HUES64 (cell line): ENCODE measurements at regions not wholly inside any gene's neighbourhood (a gene's known extent, or its start where the extent isn't known, plus 50 kb on each side); places are given as distances from the start of the nearest gene placed in this dataset.

Source experiments
- H3K27ac ChIP-seq: 2 replicates; pipeline ENCODE4 v1.7.0; 2013; ENCODE audit warnings: low read depth, low read length, inconsistent platforms
- H3K27me3 ChIP-seq: 2 replicates; pipeline ENCODE4 v1.6.1; 2013; ENCODE audit warnings: mild to moderate bottlenecking, low read length; ENCODE audit not compliant: insufficient read depth
- H3K36me3 ChIP-seq: 2 replicates; pipeline ENCODE4 v1.6.1; 2013; ENCODE audit warnings: mild to moderate bottlenecking, low read length; ENCODE audit not compliant: insufficient read depth
- H3K4me1 ChIP-seq: 2 replicates; pipeline ENCODE4 v1.6.1; 2013; ENCODE audit warnings: mild to moderate bottlenecking, low read length, moderate library complexity; ENCODE audit not compliant: insufficient read depth
- H3K4me3 ChIP-seq: 2 replicates; pipeline ENCODE4 v1.5.1; 2013; ENCODE audit warnings: mild to moderate bottlenecking, low read length, moderate library complexity
- H3K9ac ChIP-seq: 2 replicates; pipeline ENCODE4 v1.6.1; 2013; ENCODE audit warnings: mild to moderate bottlenecking, low read depth, low read length
- H3K9me3 ChIP-seq: 2 replicates; pipeline ENCODE4 v1.6.1; 2013; ENCODE audit warnings: low read depth, low read length; ENCODE audit not compliant: insufficient read depth
- WGBS: fragments of 150-250, 120-280 bp; methylation state at CpG from one replicate; pipeline ENCODE4 v1.1.7; 2013; ENCODE audit warnings: missing lambda C conversion rate; 5-methylcytosine and 5-hydroxymethylcytosine counted together

DNA sequence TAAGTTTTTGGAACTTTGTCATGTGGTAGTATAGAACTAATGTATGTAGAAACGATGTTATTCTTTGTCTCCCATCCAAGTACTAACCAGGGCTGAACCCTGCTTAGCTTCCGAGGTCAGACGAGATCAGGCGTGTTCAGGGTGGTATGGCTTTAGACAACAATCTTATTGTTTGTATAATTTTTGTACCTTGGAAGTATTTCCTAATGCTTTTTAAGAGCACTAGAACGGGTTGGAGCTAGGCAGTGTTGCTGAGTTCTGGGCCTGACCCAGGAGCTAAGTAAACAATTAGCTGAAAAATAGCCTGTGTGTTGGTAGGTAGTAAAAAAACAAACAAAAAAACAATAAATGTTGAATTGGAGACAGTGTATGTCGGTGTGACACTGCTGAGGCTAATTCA is 244.3 kb downstream of the EMP1 start:
- no peaks in the 10 kb centered on the region for H3K9me3 ChIP-seq
- no peaks in the 10 kb centered on the region for H3K36me3 ChIP-seq
- WGBS, result 92% methylated on average over 6 of the region's 6 CpGs
- no peaks in the 10 kb centered on the region for H3K27me3 ChIP-seq
- no peak overlapping the region for H3K9ac ChIP-seq
- H3K4me3 ChIP-seq, result no peak overlapping the region
- no peak overlapping the region for H3K27ac ChIP-seq
- peaks cover 4% of the 10 kb centered on the region for H3K4me1 ChIP-seq

DNA sequence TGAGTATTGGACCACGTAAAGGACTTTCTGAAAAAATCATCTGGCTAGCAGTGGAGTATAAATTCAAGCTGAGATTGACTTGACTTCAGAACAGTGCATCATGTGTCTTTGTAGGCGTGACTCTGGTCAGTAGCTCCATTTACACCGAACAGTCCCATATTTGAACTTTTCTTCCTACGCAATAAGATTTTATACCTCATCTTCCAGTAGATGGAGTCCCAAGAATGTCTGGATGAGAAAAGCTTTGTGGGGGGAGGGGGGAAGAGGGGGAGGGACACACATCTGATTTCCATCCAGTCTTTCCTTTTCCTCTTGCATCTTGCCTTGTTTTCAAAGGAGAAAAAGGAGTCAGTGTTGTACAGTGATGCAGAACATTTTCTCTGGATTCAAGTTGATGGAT is 241.0 kb downstream of the EMP1 start:
- Histone ChIP-seq H3K27ac (no peak overlapping the region), H3K4me1 (peaks cover 14% of the 10 kb centered on the region), H3K9me3 (no peaks in the 10 kb centered on the region), H3K27me3 (no peaks in the 10 kb centered on the region), H3K36me3 (no peaks in the 10 kb centered on the region), H3K4me3 (no peak overlapping the region), H3K9ac (no peak overlapping the region)
- 97% methylated on average over 4 of the region's 4 CpGs for WGBS

- Histone ChIP-seq H3K9me3 (no peaks in the 10 kb centered on the region), H3K9ac (no peak overlapping the region), H3K27me3 (no peaks in the 10 kb centered on the region), H3K36me3 (no peaks in the 10 kb centered on the region), H3K27ac (no peak overlapping the region), H3K4me3 (no peak overlapping the region), H3K4me1 (peaks cover 14% of the 10 kb centered on the region)
- WGBS, result 89% methylated on average over 11 of the region's 11 CpGs
Measured at GRCh38 chr12:13436696-13437391, 240.3 kb downstream of the EMP1 start.

GRCh38 chr12:13436182-13436581 is 239.7 kb downstream of the EMP1 start:
- H3K9ac ChIP-seq, result no peak overlapping the region
- no peak overlapping the region for H3K27ac ChIP-seq
- no peaks in the 10 kb centered on the region for H3K36me3 ChIP-seq
- H3K4me3 ChIP-seq, result no peak overlapping the region
- H3K9me3 ChIP-seq, result no peaks in the 10 kb centered on the region
- H3K4me1 ChIP-seq, result peaks cover 14% of the 10 kb centered on the region
- no peaks in the 10 kb centered on the region for H3K27me3 ChIP-seq
- WGBS, result 70% methylated on average over 2 of the region's 2 CpGs

GRCh38 chr12:13435235-13435933 is 238.9 kb downstream of the EMP1 start:
- H3K4me1 ChIP-seq, result peaks cover 14% of the 10 kb centered on the region
- H3K36me3 ChIP-seq, result no peaks in the 10 kb centered on the region
- peak overlapping the region; percentile 3; the same call in 1 of the 2 replicates for H3K27ac ChIP-seq
- no peaks in the 10 kb centered on the region for H3K9me3 ChIP-seq
- no peak overlapping the region for H3K4me3 ChIP-seq
- WGBS, result 9% methylated on average over 3 of the region's 4 CpGs
- no peak overlapping the region for H3K9ac ChIP-seq
- no peaks in the 10 kb centered on the region for H3K27me3 ChIP-seq

DNA sequence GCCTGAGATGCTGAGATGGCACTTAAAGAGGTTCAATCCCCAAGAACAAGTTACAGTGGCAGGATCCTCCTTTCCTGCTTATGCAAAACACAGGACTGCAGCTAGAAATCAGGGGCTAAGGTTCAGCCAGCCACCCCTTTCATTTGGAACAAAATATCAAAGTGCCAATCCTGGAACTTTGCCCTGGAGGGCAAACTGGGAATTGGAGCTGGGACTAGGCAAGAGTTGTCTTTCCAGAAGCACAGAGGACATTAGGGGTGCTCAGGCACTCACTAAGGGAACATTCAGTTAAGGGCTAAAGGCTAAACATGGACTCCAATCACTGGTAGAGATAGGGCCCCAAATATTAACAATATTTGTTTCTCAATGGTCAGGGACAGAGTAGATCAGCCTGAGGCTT is 237.2 kb downstream of the EMP1 start:
- H3K4me1 ChIP-seq, result peaks cover 14% of the 10 kb centered on the region
- H3K9me3 ChIP-seq, result no peaks in the 10 kb centered on the region
- H3K27ac ChIP-seq, result no peak overlapping the region
- no peak overlapping the region for H3K4me3 ChIP-seq
- H3K9ac ChIP-seq, result no peak overlapping the region
- H3K27me3 ChIP-seq, result no peaks in the 10 kb centered on the region
- H3K36me3 ChIP-seq, result no peaks in the 10 kb centered on the region

GRCh38 chr12:13431041-13431440 is 234.5 kb downstream of the EMP1 start:
- H3K27ac ChIP-seq, result no peak overlapping the region
- H3K4me1 ChIP-seq, result peaks cover 12% of the 10 kb centered on the region
- H3K9ac ChIP-seq, result no peak overlapping the region
- WGBS, result 90% methylated on average over 1 of the region's 1 CpG
- H3K27me3 ChIP-seq, result no peaks in the 10 kb centered on the region
- H3K4me3 ChIP-seq, result no peak overlapping the region
- no peaks in the 10 kb centered on the region for H3K9me3 ChIP-seq
- H3K36me3 ChIP-seq, result no peaks in the 10 kb centered on the region

DNA sequence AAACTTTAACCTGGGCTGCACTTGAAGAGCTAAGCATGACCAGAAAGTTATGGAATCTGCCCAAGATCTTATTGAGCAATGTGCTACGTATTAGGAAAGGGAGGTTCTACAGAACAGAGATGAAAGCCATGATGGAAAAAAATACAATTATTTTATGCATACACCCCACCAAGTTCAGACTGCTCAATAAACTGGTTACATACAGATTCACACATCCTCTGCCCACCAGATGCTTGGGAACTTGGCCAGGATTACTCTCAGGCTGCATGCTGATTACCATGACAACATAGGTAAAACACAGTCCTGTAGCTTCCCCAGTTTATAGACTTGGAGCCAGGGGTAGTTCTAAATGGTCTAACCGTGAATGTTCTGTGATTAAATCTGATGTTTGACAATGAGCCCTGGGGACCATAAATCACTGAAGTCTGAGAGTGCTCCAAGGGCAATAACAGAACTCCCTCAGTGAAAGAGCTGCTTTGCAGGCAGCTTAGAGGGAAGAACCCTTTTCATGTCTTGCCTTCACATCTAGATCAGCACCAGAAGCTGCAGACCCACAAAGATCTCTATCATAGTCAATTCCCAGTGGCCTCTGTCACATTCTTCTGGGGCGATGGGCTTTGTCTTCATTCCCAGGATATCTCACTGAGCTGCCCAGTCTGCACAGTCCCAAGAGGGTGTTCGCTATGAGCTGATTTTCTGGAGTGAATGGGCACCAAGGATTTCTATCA is 232.2 kb downstream of the EMP1 start:
- H3K27me3 ChIP-seq, result no peaks in the 10 kb centered on the region
- no peak overlapping the region for H3K4me3 ChIP-seq
- 88% methylated on average over 4 of the region's 4 CpGs for WGBS
- H3K36me3 ChIP-seq, result no peaks in the 10 kb centered on the region
- H3K9ac ChIP-seq, result no peak overlapping the region
- no peaks in the 10 kb centered on the region for H3K4me1 ChIP-seq
- no peaks in the 10 kb centered on the region for H3K9me3 ChIP-seq
- no peak overlapping the region for H3K27ac ChIP-seq

DNA sequence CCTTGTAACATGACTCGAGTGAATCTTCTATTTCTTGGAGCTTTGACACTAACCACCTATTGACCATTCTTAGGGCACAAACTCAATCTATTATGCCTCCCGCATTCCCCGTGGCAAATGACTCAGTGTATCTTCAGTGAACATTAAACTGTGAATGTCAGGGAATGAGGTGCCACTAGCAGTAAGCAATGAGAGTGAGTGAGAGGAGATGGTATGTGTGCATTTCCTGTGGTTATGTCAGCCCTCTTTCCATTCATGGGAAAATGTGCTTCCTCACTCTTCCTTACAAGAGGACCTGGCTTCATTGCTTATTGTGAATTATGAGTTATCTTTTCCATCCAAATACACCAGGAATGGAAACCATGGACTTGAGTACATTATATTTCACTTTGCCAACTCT is 229.2 kb downstream of the EMP1 start:
- Histone ChIP-seq H3K9ac (no peak overlapping the region), H3K36me3 (no peaks in the 10 kb centered on the region), H3K4me1 (no peaks in the 10 kb centered on the region), H3K27me3 (no peaks in the 10 kb centered on the region), H3K4me3 (no peak overlapping the region), H3K27ac (no peak overlapping the region), H3K9me3 (no peaks in the 10 kb centered on the region)
- 83% methylated on average over 3 of the region's 3 CpGs for WGBS

DNA sequence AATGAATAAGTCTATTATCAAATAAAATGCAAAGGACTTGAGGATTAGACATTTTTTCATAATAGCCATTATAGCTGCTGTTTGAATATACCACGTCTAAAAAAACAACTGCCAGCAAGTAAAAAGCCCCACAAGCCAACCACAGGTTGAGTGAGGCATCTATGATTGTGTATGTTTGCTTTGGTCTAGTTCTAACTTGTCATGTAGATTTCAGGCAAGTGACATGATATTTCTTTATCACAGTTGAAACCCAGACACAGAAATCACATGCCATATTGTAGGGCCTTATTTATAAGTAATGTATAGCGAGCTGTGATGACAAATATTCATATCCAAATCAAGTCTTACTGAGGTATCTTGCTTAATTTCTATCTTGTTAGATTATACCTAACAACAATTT is 225.8 kb downstream of the EMP1 start:
- H3K9me3 ChIP-seq, result no peaks in the 10 kb centered on the region
- WGBS, result no CpG with 5 or more reads among the region's 2 CpGs

GRCh38 chr12:13417516-13417915 is 221.0 kb downstream of the EMP1 start:
- no peaks in the 10 kb centered on the region for H3K27me3 ChIP-seq
- no peaks in the 10 kb centered on the region for H3K36me3 ChIP-seq
- no peaks in the 10 kb centered on the region for H3K4me1 ChIP-seq
- WGBS, result 100% methylated on average over 1 of the region's 2 CpGs
- H3K9me3 ChIP-seq, result no peaks in the 10 kb centered on the region
- H3K9ac ChIP-seq, result no peak overlapping the region
- H3K4me3 ChIP-seq, result no peak overlapping the region
- H3K27ac ChIP-seq, result no peak overlapping the region

More for the DNA sequence above, 225.8 kb downstream of the EMP1 start:
- Histone ChIP-seq H3K27ac (no peak overlapping the region), H3K27me3 (no peaks in the 10 kb centered on the region), H3K9ac (no peak overlapping the region), H3K4me3 (no peak overlapping the region), H3K36me3 (no peaks in the 10 kb centered on the region), H3K4me1 (no peaks in the 10 kb centered on the region)
